ENCODE measurements at regions not wholly inside any gene's neighbourhood (a gene's known extent, or its start where the extent isn't known, plus 50 kb on each side); places are given as distances from the start of the nearest gene placed in this dataset.

- no peak for TF ChIP-seq POLR2A (IDR thresholded peaks at IDR 0.05; ENCODE audit: low read depth, low read length)
- TF ChIP-seq POLR2AphosphoS5 (IDR thresholded peaks at IDR 0.05; ENCODE audit: low read depth, low read length) = no peak
Measured at GRCh38 chr10:8374334-8374733, 319.8 kb downstream of the GATA3 start.
